ENCODE measurements at regions not wholly inside any gene's neighbourhood (a gene's known extent, or its start where the extent isn't known, plus 50 kb on each side); places are given as distances from the start of the nearest gene placed in this dataset.

DNA sequence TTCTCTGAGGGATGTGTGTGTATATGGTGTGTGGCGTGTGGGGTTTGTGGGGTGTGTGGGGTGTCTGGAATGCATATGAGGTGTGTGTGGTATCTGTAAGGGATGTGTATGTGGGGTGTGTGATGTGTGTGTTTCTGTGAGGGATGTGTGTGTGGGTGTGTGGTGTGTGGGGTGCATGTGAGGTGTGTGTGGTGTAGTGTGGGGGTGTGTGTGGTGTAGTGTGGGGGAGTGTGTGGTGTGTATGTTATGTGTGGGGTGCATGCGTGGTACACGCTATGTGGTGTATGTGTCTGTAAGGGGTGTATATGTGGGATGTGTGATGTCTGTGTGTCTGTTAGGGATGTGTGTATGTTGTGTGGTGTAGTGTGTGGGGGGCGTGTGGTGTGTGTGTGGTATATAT lies 300.0 kb downstream of the FGF9 start:
- no peak for DNase-seq

DNA sequence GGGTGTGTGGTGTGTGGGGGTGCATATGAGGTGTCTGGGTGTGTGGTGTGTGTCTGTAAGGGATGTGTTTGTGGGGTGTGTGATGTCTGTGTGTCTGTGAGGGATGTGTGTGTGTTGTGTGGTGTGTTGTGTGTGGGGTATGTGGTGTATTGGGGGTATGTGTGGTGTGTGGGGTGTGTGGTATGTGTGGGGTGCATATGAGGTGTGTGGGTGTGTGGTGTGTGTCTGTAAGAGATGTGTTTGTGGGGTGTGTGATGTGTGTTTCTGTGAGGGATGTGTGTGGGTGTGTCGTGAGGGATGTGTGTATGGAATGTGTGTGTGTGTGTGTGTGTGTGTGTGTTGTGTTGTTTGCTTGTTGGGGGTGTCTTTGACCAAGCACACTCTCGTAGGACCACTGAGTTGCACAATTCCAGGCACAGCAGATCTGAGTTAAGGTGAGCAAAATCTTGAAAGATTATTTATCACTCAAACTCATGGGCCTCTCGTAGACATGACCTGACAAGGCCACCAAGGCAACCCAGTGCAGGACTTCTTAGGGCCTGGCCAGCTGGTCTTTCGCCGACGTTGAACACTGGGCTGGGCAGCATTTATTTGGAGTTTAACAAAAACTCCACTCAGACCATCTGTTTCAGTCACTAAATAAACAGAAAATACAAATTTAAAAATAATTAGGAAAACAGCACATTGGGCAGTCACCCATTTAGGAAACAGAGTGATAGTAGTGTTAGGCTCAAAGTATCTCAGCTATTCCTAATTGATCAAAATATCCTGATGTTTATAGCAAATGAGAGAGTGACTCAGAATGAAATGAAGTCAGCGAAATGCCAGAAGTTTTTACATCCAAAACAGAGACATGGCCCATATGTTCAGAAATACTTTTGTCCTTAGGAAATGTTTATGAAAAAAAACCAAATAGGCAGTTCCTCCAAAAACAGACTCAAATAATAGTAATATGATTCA lies 301.1 kb downstream of the FGF9 start:
- no peak for DNase-seq

DNA sequence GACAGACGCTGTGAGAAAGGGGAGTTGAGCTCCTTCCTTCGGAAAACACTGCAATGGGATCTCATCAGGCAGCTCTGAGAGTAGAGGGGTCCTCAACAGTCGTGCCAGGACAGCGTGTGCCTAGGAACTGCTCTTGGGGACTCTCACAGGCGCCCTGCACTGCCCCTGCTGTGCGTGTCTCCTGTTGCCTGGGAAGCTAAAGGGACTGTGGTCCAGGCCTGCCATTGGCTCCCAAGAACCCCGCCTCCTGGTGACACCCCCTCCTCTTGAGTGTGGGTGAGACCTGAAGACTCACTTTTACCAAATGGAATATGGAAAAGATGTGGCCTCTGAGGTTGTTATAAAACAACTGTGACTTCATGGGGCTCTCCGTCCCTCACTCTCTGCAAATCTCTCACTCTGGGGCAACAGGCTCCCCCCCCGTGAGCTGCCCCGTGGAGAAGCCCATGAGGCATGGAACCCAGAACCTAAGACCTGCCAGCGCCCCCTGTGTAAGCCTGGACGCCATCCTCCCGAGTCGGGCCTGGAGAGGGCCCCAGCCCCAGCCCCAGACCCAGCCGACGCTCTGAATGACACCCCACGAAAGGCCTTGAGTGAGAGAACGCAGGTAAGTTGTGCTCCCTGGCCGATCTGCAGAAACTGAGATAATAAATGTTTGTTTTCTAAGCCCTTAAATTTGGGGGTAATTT lies 302.7 kb downstream of the FGF9 start:
- no peak for DNase-seq

DNA sequence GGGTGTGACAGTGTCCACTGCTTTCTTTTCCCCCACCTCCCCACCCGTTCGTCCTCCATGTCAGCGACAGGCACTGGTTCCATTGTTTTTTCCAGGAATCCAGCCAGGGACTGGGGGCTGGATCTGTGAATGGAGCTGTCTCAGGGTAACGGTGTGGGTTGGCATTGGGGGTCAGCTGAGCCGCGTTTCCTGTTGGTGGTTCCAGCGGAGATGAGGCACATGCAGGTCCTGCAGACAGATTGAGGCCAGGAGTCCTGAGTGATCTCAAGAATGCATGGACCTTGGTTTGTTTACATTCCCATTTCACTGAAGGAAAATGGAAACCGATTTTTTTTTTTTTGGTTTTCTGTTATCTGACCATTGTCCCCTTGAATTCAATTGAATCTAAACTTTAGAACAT lies 303.9 kb downstream of the FGF9 start:
- no peak for DNase-seq

DNA sequence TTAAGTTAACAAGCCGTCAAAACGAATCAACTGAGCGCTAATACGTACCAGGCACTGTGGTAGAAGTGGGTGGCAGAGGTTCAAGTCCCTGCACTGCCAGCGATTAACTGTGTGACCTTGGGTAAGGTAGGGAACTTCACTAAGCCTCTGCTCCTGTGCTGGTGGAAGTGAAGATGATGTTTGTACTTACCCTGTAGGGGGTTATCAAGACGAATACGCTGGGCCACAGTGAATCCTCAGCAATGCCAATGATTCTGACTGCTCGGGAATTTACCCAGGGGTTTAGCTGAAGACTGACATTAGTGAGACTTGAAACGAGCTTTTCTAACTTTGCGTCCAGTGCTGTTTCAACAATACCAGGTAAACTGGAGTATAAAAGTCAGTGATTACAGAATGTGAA lies 305.3 kb downstream of the FGF9 start:
- DNase-seq = no peak

DNA sequence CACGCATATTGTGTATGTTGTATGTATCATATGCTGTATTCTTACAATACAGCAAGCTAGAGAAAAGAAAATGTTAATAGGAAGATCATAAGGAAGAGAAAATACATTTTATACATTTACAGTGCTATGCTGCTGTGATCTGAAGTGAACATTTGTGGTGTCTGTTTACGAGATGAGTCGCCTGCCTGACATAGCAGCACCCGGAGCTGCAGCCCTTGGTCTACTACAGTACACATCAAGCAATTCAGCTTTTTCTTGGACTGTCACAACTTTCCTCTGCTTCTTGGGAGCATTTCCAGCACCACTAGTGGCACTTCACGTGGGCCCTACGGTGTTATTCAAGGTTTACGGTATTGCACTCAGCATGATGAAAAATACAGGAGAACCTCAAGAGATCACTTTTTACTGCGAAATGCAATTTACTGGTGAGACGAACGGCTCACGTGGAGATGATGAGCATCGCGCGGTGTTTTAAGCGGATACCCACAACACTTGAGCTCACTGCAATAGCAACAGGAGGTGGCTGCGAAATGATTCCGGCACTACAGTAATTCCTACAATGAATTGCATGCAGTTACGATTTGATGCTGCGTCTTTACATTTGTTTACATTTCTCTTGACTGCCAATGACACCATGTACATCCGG lies 308.4 kb downstream of the FGF9 start:
- no peak for DNase-seq

DNA sequence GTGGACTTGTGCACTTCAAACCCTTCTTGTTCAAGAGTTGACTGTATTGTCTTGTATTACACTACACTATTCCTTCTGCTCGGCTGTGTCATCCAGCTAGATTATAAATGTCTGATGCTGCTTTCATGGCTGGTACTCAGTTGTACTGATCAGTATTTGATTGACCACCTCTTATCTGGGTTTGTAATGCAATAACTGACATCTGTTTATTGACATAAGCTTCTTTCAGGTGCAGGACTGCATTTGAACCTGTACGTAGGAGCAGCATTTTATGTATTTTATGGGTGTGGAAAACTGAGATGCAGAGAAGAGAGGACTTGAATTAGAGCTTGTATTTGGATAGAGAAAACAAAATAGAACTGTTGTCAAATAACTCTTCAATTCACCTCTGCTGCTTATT lies 309.2 kb downstream of the FGF9 start:
- DNase-seq = no peak

DNA sequence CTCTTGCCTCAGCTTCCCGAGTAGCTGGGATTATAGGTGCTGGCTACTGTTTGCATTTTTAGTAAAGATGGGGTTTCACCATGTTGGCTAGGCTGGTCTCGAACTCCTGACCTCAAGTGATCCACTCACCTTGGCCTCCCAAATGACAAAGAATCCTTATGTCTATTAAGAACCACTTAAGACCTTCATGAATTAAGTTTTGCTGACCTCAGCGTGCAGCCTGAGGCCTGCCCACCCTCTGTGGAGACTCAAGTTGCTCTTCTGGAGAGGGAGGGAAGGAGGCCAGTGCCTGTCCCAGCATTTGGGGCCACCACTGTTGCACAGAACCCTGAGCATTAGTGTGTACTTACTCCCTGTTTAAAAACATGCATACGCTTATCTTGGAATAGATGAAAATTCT lies 313.3 kb downstream of the FGF9 start:
- no peak for DNase-seq

DNA sequence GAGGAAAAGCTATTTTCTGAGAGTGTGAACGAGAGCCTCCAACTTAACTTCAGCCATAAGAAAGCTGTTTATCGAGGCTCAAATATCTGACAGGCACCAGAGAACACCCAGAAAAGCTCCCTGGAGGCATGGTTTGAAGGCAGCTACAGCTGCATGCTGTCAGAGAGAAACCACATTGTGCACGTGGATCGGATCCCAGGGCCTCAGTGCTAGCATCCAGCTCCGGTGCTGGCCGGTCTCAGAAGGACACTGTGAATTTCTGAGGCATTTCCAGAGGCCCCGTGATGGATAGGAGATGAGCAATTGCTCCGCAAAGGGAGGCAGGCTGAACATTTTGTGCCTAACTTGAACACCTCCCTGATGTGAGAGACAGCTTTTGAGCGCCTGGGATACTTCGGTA lies 315.7 kb downstream of the FGF9 start:
- DNase-seq = no peak

DNA sequence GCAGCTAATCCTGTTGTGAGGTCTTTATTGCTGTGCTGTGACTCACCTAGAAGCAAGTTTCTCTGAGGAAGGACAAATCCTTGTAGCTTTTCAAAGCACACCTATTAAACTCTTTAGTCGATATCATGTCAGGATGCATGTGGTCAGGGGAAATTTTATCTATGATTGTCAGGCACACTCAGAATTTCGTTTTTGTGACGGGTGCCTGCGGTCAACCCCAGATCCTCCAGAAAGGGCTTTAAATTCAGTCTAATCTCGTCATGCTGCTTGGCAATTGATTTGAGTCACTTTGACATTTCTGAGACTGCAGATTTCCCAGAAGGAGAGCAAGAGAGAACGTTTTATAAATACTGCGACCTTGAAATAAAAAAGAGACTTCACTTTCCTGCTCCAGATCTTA lies 316.9 kb downstream of the FGF9 start:
- no peak for DNase-seq

DNA sequence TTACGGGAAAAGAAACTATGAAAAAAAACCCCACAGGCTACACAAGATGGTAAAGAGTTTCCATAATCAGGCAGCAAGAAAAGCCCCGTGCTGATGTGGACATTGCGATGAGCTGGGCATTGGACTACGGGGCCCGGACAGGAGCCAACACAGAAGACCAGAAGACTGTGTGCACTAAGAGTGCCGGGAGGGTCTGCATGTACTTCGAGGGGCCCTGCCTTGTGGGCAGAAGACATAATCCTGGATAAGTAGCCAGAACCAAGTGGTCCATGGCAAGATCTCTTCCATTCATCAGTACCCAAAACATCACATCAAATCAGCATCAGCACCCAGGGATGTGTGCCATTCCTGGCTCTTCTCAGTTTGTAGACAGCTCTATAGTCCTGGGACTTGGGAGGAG lies 317.8 kb downstream of the FGF9 start:
- DNase-seq = no peak

DNA sequence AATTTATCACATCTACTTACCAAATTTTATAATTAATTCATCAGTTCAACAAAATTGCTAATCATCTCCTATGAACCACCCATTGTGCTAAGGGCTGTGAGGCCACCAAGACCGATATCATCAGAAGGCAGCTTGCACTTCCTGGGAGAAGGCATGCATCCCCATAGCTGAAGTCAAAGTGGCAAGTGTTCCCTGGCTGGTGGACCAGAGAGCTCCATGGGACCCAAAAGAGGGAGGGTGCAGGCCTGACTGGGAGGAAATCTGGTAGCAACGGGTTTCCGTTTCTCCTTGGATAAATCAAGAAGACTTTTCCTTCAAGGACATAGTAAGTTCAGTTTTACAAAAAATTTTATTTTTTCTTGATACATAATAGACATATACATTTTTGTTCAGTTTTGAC lies 325.2 kb downstream of the FGF9 start:
- DNase-seq = no peak

DNA sequence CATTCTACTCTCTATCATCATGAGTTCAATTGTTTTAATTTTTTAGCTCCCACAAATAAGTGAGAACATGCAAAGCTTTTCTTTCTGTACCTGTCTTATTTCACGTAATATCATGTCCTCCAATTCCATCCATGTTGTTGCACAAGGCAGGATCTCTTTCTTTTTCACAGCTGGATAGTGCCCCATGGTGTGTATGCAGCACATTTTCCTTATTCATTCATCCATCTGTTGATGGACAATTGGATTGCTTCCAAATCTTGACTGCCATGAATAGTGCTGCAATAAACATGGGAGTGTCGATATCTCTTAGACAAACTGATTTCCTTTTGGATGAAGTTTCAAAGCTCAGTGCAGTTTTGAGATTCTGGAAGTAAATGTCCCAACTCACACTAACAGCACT lies 326.9 kb downstream of the FGF9 start:
- DNase-seq = no peak

DNA sequence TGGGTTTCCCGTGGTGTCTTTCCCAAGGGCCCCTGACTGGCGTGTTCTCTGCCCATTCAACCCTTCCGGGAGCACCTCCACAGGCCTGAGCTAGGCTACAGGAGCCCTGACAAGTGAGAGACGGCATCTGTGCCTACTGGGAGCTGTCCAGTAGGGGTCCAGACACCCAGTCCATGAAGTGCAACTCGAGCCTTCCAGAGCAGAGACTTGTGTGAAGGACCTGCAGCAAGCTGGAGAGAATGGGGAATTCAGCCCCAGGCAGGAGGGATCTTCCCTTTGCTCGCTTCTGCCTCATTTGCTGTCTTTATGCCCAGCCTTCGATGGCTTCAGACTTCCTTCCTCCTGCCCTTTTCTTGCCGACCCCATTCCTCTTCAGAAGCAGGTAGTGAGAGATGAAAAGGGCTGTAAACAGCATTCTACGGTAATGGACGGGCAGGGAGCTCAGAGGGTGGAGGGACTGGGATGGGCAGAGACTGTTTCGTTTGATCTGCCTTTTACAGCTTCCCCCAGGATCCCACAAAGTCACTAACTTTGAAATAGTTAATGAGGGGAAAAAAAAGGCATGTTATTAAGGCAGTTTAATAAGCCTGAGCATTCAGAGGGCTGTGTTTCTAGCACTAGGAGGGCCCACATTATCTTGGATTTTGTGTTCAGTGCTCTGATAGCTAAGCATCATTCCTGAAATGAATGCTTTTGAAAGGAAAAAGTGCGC lies 327.6 kb downstream of the FGF9 start:
- no peak for DNase-seq

DNA sequence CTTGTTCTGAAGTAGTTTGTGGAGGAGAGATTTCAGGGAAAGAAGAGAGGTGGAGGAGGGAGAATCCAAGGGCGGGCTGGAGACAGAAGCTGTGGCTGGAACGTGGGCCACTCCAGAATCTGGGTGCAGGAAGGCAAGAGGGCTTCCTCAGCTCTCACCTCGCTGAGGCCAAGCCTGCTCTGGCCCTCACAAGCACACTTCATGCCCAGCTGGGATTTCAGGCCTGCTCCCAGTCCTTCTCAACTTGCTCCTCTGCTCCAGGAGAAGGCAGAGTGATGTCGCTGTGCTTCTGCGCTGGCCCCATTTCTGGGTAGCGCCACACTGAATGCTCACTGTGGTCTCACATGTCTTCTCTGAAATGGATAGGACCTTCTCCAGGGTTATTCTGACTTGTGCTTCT lies 328.8 kb downstream of the FGF9 start:
- no peak for DNase-seq

DNA sequence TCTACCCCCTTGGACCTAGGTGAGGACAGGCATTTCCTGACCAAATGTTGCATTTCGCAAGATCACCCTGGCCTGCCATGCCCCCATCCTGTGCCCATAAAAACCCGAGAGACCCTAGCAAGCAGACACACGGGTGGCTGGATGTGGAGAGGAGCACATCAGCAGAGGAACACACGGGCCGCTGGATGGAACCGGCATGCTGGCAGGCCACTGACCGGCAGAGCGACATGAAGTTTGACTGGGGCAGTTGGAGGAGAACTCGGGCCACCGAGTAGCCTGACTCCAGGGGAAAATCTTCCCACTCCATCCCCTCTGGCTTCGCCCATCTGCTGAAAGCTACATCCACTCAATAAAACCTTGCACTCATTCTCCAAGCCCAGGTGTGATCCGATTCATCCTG lies 329.3 kb downstream of the FGF9 start:
- no peak for DNase-seq

DNA sequence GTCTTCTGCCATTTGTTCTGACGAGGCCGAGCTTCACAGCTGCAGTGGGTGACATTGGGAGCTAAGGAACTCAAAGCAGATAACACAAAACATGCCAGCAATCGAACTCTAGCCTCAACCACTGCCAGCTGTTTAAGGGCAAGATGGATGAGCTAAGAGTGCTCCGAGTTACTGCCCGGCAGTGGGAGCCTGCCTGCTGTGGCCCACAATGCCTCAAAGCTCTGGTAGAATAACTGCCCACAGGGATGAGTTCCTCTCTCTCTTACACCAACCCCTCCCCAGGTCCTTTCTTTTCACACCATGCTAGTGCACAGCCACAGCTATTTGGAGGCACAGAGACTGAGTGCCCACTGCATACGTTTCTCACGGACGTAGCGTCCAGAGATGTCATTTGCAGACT lies 330.5 kb downstream of the FGF9 start:
- DNase-seq = no peak

DNA sequence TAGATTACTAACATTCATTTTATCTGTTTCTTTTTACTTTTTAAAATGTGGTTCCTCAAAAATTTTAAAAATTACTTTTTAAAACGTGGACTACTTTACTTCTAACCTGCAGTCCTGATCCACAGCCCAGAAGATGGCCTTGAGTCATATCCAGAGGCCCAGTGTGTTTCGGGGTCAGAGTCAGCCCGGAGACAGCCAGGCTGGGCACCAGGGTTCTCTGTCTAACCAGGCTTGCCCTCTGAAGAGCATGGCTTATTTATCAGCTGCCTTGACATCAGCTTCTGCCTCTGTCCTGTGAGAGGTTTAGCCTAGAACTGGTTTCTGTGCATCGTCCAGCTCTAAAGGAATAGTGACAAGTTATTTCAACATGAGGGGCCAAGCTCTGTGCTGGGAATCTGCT lies 332.0 kb downstream of the FGF9 start:
- DNase-seq = no peak

DNA sequence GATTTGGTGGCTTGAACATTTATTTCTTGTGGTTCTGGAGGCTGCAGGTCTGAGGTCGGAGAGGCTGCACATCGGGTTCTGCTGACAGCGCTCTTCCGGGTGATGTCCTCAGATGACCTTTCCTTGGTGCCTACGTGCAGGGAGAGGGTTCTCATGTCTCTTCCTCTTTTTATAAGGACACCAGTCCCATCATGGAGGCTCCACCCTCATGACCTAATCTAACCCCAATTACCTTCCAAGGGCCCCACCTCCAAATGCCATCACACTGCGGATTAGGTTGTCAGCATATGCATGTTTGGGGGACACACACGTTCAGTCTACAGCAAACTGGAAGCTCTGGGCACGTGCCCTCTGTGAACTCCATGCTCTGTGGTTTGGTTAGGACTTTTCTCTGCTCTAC lies 338.6 kb downstream of the FGF9 start:
- no peak for DNase-seq

DNA sequence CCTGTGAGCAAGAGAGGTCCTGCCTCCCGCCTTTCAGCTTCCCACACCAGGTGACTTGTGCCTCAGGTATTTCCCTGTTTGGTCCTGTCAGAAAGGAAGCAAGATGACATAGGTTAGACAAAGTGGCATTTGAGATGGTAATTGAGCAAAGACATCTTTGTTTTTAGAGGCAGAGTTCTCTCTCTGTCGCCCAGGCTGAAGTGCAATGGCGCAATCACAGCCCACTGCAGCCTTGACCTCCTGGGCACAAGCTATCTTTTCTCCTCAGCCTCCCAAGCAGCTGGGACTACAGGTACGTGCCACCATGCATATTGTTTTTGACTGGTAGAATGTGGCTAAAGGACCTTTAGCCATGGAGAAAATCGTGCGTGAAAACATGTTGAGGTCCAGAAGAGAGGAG lies 339.1 kb downstream of the FGF9 start:
- no peak for DNase-seq

DNA sequence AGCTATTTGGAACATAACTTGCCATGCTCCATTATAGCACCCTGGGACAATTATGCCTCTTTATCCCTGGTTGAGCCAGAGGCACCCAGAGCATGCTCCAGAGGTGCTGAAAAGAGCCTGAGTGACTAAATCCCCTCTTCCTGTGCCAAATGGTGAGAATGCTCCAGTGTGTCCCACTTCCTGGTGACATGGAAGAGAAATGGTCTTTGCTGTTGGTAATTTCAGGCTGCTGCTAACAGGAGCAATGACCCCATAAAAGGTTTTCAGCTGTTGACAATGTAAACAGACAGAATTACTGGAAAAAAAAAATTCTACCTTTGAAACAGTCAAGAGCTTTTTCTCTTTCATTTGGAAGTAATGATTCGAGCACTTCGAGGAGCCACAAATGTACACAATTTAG lies 341.8 kb downstream of the FGF9 start:
- DNase-seq = no peak

DNA sequence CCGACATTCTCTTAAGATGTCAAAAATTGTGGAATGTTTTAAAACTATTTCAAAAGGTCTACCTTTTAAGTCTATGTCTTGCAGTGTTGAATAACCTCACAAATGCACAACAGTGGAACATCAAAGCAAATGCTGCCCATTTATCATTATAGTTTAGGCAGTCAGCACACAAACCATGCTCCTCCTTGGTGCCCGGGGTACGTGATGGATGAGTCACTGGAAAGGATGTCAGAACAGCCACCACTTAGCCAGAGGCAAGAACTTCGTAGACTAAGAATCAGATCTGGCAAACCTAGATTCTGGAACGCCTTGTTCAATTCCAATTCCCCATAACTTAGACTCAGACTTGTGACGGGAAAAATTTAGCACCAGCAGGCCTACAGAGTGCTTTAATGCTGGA lies 343.6 kb downstream of the FGF9 start:
- DNase-seq = no peak

DNA sequence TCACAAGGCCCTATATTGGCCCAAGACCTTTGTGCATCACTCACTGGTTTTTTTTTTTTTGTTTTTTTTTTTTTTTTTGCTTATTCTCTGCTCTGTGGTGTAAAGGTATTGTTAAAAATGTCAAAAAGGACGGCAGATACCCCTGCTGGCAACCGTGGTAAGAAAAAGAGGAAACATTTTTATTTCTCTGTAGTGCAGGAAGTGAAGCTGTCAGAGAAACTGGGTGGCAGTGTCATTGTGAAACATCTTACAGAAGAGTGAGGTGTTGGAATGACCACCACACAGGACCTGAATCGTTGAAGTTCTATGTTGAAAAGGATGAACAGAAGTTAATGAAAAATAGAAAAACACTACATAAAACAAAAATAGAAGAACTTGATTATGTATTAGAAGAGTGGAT lies 346.4 kb downstream of the FGF9 start:
- no peak for DNase-seq
